ENCODE measurements at regions not wholly inside any gene's neighbourhood (a gene's known extent, or its start where the extent isn't known, plus 50 kb on each side); places are given as distances from the start of the nearest gene placed in this dataset.

DNA sequence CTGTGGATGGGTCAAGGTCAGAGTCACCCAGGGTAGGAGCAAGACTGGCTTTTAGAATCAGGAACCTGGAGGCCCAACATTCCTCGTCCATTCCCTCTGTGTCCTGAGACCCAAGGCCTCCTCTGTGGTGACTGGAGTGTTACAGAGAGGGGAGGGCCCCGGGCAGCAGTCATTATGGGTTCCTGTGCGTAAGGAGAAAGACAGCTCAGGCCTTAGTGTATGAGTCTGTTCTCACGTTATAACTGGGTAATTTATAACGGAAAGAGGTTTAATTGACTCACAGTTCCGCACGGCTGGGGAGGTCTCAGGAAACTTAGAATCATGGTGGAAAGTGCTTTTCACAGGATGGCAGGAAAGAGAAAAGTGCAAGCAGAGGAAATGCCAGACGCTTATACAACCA lies 422.3 kb downstream of the TCERG1L start (continued):
- TF ChIP-seq, protein P1, sequence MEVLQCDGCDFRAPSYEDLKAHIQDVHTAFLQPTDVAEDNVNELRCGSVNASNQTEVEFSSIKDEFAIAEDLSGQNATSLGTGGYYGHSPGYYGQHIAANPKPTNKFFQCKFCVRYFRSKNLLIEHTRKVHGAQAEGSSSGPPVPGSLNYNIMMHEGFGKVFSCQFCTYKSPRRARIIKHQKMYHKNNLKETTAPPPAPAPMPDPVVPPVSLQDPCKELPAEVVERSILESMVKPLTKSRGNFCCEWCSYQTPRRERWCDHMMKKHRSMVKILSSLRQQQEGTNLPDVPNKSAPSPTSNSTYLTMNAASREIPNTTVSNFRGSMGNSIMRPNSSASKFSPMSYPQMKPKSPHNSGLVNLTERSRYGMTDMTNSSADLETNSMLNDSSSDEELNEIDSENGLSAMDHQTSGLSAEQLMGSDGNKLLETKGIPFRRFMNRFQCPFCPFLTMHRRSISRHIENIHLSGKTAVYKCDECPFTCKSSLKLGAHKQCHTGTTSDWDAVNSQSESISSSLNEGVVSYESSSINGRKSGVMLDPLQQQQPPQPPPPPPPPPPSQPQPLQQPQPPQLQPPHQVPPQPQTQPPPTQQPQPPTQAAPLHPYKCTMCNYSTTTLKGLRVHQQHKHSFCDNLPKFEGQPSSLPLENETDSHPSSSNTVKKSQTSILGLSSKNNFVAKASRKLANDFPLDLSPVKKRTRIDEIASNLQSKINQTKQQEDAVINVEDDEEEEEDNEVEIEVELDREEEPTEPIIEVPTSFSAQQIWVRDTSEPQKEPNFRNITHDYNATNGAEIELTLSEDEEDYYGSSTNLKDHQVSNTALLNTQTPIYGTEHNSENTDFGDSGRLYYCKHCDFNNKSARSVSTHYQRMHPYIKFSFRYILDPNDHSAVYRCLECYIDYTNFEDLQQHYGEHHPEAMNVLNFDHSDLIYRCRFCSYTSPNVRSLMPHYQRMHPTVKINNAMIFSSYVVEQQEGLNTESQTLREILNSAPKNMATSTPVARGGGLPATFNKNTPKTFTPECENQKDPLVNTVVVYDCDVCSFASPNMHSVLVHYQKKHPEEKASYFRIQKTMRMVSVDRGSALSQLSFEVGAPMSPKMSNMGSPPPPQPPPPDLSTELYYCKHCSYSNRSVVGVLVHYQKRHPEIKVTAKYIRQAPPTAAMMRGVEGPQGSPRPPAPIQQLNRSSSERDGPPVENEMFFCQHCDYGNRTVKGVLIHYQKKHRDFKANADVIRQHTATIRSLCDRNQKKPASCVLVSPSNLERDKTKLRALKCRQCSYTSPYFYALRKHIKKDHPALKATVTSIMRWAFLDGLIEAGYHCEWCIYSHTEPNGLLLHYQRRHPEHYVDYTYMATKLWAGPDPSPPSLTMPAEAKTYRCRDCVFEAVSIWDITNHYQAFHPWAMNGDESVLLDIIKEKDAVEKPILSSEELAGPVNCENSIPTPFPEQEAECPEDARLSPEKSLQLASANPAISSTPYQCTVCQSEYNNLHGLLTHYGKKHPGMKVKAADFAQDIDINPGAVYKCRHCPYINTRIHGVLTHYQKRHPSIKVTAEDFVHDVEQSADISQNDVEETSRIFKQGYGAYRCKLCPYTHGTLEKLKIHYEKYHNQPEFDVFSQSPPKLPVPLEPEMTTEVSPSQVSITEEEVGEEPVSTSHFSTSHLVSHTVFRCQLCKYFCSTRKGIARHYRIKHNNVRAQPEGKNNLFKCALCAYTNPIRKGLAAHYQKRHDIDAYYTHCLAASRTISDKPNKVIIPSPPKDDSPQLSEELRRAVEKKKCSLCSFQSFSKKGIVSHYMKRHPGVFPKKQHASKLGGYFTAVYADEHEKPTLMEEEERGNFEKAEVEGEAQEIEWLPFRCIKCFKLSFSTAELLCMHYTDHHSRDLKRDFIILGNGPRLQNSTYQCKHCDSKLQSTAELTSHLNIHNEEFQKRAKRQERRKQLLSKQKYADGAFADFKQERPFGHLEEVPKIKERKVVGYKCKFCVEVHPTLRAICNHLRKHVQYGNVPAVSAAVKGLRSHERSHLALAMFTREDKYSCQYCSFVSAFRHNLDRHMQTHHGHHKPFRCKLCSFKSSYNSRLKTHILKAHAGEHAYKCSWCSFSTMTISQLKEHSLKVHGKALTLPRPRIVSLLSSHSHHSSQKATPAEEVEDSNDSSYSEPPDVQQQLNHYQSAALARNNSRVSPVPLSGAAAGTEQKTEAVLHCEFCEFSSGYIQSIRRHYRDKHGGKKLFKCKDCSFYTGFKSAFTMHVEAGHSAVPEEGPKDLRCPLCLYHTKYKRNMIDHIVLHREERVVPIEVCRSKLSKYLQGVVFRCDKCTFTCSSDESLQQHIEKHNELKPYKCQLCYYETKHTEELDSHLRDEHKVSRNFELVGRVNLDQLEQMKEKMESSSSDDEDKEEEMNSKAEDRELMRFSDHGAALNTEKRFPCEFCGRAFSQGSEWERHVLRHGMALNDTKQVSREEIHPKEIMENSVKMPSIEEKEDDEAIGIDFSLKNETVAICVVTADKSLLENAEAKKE (CRISPR knock-in tag; IDR thresholded peaks at IDR 0.05) = no peak
- TF ChIP-seq, protein P2, sequence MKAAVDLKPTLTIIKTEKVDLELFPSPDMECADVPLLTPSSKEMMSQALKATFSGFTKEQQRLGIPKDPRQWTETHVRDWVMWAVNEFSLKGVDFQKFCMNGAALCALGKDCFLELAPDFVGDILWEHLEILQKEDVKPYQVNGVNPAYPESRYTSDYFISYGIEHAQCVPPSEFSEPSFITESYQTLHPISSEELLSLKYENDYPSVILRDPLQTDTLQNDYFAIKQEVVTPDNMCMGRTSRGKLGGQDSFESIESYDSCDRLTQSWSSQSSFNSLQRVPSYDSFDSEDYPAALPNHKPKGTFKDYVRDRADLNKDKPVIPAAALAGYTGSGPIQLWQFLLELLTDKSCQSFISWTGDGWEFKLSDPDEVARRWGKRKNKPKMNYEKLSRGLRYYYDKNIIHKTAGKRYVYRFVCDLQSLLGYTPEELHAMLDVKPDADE (IDR thresholded peaks at IDR 0.05) = no peak
- TF ChIP-seq, protein P3, sequence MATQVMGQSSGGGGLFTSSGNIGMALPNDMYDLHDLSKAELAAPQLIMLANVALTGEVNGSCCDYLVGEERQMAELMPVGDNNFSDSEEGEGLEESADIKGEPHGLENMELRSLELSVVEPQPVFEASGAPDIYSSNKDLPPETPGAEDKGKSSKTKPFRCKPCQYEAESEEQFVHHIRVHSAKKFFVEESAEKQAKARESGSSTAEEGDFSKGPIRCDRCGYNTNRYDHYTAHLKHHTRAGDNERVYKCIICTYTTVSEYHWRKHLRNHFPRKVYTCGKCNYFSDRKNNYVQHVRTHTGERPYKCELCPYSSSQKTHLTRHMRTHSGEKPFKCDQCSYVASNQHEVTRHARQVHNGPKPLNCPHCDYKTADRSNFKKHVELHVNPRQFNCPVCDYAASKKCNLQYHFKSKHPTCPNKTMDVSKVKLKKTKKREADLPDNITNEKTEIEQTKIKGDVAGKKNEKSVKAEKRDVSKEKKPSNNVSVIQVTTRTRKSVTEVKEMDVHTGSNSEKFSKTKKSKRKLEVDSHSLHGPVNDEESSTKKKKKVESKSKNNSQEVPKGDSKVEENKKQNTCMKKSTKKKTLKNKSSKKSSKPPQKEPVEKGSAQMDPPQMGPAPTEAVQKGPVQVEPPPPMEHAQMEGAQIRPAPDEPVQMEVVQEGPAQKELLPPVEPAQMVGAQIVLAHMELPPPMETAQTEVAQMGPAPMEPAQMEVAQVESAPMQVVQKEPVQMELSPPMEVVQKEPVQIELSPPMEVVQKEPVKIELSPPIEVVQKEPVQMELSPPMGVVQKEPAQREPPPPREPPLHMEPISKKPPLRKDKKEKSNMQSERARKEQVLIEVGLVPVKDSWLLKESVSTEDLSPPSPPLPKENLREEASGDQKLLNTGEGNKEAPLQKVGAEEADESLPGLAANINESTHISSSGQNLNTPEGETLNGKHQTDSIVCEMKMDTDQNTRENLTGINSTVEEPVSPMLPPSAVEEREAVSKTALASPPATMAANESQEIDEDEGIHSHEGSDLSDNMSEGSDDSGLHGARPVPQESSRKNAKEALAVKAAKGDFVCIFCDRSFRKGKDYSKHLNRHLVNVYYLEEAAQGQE (IDR thresholded peaks at IDR 0.05; ENCODE audit: unreplicated experiment) = no peak
- TF ChIP-seq, protein P4, sequence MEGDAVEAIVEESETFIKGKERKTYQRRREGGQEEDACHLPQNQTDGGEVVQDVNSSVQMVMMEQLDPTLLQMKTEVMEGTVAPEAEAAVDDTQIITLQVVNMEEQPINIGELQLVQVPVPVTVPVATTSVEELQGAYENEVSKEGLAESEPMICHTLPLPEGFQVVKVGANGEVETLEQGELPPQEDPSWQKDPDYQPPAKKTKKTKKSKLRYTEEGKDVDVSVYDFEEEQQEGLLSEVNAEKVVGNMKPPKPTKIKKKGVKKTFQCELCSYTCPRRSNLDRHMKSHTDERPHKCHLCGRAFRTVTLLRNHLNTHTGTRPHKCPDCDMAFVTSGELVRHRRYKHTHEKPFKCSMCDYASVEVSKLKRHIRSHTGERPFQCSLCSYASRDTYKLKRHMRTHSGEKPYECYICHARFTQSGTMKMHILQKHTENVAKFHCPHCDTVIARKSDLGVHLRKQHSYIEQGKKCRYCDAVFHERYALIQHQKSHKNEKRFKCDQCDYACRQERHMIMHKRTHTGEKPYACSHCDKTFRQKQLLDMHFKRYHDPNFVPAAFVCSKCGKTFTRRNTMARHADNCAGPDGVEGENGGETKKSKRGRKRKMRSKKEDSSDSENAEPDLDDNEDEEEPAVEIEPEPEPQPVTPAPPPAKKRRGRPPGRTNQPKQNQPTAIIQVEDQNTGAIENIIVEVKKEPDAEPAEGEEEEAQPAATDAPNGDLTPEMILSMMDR (conservative IDR thresholded peaks at IDR 0.05; ENCODE audit: low read depth in 2 of 2) = no peak

Data from GM23338 (cell line).